CD4-positive, alpha-beta T cell treated with Interleukin-17A for 1 hour (primary cell): ENCODE measurements at regions not wholly inside any gene's neighbourhood (a gene's known extent, or its start where the extent isn't known, plus 50 kb on each side); places are given as distances from the start of the nearest gene placed in this dataset.
A peak's percentile ranks its signal among the peaks of the same experiment; 100 is the strongest.

Source experiments
- DNase-seq: peaks from one replicate; pipeline ENCODE4 v3.0.0-alpha.2; 2020

DNA sequence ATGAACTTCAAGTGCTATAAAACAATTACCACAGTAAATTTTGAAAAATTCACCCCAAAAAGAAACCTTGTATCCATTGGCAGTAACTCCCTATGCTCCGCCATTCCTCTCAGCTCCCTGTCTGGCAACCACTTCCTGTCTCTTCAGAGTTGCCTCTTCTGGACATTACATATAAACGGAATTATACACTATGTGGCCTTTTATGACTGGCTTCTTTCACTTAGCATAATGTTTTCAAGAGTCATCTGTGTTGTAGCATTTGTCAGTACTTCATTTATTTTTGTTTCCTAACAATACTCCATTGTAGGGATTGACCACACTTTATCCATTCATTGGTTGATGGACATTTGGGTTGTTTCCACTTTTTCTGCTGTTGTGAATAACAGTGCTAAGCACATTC, 50.1 kb downstream of the CEP43 start:
- no peak for DNase-seq

DNA sequence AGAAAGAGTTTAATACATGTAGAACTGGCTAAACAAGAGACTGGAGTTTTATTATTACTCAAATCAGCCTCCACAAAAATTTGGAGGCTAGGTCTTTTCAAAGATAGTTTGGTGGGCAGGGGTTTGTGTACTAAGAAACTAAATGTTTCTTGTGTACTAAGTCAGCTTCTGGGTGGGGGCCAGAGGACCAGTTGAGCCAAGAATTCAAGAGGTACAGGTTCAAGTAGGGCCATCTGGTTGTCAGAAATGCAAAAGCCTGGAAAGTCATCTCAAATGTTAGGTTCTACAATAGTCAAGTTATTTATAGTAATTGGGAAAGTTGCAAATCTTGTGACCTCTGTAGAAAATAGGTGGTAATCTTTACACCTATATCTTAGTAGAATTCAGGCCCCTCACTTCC, 51.7 kb downstream of the CEP43 start:
- no peak for DNase-seq

DNA sequence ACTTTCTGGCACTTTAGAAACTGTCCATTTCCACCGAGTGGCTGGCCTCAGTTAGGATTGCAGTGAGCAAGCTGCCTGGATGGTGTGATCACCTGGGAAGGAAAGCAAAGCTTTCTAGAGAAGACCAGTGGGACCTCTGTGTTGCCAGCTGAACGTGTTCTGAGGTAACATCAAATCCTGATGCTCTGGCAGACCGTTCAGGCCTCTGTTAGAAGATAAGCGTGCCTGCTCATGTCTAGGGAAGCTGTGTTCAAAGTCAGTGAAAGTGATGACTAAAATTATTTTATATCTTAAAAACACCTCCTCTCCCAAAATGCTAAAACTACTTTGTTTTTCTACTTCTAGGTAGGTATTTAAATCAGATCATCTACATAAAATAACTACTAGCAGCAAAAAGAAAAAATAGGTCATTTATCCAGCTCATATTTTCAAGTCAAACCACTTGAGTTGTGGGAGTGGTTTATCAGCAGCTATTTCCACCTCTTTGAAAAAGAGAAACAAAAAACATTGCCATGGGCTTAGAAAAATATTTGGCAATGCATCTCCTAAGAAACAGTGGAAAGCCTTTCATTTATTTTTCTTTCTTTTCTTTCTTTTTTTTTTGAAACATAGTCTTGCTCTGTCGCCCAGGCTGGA, 54.8 kb downstream of the CEP43 start:
- DNase-seq = peak; percentile 28

DNA sequence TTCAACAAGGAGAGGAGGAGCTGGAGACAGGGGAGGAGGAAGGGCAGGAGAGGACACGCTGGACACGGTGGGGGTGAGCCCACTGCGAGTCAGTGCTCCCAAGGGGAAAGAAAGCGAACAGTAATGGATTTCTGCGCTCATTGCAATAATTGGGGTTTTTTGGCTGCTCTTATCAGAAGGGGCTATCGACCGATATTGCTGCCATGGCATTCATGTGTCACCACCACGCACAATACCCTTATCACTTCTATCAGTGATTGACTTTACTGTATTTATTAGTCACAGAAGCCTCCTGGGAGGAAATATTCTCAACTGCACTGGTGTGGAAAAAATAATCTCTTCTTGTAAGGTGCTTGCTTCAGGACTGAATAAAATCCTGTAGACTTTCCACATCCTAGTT, 55.8 kb downstream of the CEP43 start:
- peak; percentile 7 for DNase-seq

DNA sequence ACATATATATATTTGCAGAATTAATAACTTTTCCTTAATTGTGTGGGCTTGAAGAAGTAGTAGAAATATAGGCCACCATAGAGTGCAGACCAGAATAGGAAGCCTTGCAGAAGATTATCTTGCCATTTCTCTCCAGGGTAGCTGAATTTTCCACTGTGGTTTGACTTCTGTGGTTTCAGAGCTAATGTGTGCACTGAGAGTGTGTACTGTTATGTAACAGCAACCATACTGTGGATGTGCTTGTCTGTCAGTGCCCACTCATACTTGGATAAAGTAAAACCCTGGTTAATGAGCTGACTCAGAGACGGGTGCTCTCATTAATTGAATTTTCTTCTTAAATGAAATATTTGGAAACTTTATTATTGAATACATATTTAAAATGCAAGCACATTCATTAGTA, 57.2 kb downstream of the CEP43 start:
- peak; percentile 71 for DNase-seq

DNA sequence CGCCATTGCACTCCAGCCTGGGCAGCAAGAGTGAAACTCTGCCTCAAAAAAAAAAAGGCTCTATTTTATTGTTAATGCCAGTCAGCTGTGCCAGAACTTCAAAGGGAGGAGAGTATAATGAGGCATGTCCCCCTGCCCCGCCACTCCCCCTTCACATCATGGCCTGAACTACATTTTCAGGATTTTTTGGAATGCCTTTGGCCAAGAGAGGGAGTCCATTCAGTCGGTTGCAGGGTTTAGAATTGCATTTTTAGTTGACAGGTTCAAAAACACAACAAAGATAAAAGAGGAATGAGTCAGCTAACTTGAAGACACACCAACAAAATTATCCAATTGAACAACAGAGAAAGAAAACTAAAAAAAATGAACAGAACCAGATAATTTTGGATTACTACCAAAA, 59.1 kb downstream of the CEP43 start:
- no peak for DNase-seq
